ENCODE measurements at regions not wholly inside any gene's neighbourhood (a gene's known extent, or its start where the extent isn't known, plus 50 kb on each side); places are given as distances from the start of the nearest gene placed in this dataset.

DNA sequence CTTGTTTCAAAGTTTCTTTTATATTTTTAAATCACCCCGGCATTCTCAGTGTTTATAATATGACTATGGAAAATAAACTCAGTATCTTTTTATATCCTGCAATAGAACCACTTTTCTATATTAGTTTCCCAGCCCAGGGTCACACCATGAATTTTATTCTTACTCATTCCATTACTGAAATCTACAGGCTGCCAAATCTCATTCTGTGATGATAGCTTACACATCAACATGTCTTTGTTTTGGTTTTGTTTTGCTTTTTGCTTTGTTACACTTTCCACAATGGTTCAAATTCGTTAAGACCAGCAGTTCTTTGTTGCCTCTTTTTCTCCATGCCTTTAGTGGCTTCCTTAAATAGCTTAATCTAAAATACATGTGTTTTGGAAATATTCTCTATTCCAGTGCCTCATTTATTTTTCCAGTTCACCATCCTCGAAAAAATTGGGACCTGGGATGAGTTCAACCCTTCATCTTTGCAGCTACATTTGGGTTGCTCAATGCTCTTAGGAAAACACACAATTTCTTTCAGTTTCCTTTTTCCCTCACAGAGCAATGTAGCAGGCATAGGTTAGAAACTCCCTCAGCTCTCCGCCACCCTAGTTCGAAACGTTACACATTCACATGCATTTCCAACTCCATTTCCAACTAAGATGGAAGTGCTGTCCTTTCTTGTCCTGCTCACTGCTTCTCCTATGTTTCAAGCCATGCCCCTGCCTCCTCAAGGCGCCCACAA lies 1146.3 kb downstream of the MAT2B start:
- no peak for TF ChIP-seq POLR2A (IDR thresholded peaks at IDR 0.05)
- TF ChIP-seq, protein P1, sequence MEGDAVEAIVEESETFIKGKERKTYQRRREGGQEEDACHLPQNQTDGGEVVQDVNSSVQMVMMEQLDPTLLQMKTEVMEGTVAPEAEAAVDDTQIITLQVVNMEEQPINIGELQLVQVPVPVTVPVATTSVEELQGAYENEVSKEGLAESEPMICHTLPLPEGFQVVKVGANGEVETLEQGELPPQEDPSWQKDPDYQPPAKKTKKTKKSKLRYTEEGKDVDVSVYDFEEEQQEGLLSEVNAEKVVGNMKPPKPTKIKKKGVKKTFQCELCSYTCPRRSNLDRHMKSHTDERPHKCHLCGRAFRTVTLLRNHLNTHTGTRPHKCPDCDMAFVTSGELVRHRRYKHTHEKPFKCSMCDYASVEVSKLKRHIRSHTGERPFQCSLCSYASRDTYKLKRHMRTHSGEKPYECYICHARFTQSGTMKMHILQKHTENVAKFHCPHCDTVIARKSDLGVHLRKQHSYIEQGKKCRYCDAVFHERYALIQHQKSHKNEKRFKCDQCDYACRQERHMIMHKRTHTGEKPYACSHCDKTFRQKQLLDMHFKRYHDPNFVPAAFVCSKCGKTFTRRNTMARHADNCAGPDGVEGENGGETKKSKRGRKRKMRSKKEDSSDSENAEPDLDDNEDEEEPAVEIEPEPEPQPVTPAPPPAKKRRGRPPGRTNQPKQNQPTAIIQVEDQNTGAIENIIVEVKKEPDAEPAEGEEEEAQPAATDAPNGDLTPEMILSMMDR (IDR thresholded peaks at IDR 0.05), result no peak

Measured in thyroid gland (tissue), 4 donors.